HCT116 (cell line): ENCODE measurements at regions not wholly inside any gene's neighbourhood (a gene's known extent, or its start where the extent isn't known, plus 50 kb on each side); places are given as distances from the start of the nearest gene placed in this dataset.

Experiments
- ATAC-seq: fragments of 200-7000 bp; cut with Tn5 transposase; 2 replicates; pipeline ENCODE4 v1.9.1; 2020; ENCODE audit warnings: mild to moderate bottlenecking, moderate library complexity
- BruUV-seq: library from RNA; stranded (reverse); fragments of 400-500 nt; replicated peaks from 2 replicates; lab custom pipeline; 2021; lab: Mats Ljungman, UMichigan
- CTCF ChIA-PET: fragments of 300-600 bp; sonication (Branson Sonifier 250); formaldehyde crosslinking; loops from one replicate; lab custom pipeline; 2021; ENCODE audit warnings: antibody characterized with exemption; lab: Charles Lee
- POLR2A ChIA-PET: fragments of 300-600, 350-600 bp; sonication (Branson Sonifier 250); formaldehyde crosslinking; loops from one replicate; lab custom pipeline; 2021; ENCODE audit warnings: antibody characterized with exemption; lab: Charles Lee
- RAD21 ChIA-PET, 2 experiments: fragments of 300-600 bp; sonication (Branson Sonifier 250); formaldehyde crosslinking; loops; one replicate each; lab custom pipeline; 2023; ENCODE audit warnings: low total read pairs in 2 of 2; ENCODE audit not compliant: uncharacterized antibody in 2 of 2, unreplicated experiment in 2 of 2, low non-redundant PET in 1 of 2; lab: Charles Lee
- DNase-seq: peaks from one replicate; pipeline ENCODE4 v3.0.0-alpha.2; 2010; ENCODE audit warnings: low read depth, low spot score
- H2AFZ ChIP-seq: fragments of 200-600 bp; shearing (Covaris generic), sonication (generic); 2 replicates; pipeline ENCODE4 v1.6.1; 2017; ENCODE audit warnings: low read depth, mixed run types, mixed read lengths, antibody characterized with exemption, low read length; ENCODE audit not compliant: poor library complexity, severe bottlenecking
- H3K27ac ChIP-seq: 2 replicates; pipeline ENCODE4 v1.5.1; 2012; ENCODE audit warnings: low read depth, low read length
- H3K27me3 ChIP-seq: fragments of 200-600 bp; sonication (generic); 2 replicates; pipeline ENCODE4 v1.6.1; 2016; ENCODE audit warnings: mixed run types, low read length, mixed read lengths; ENCODE audit not compliant: insufficient read depth
- H3K36me3 ChIP-seq, 2 experiments: fragments of 200-500 bp in 1 of 2; fragments of 200-600 bp in 1 of 2; sonication (Bioruptor generic) in 1 of 2; sonication (generic) in 1 of 2; 2 replicates each; pipeline versions ENCODE4 v1.5.1 to v1.6.1; 2014 to 2016; ENCODE audit warnings: low read length in 2 of 2, inconsistent platforms in 1 of 2, mixed read lengths in 1 of 2, mixed run types in 1 of 2; ENCODE audit not compliant: insufficient read depth in 2 of 2, control insufficient read depth in 1 of 2
- H3K4me1 ChIP-seq, 2 experiments: fragments of 200-600 bp in 1 of 2; sonication (generic) in 1 of 2; 2 replicates each; pipeline versions ENCODE4 v1.5.1 to v1.6.1; 2012 to 2017; ENCODE audit warnings: low read length in 2 of 2, inconsistent platforms in 1 of 2, mild to moderate bottlenecking in 1 of 2, mixed read lengths in 1 of 2, mixed run types in 1 of 2, moderate library complexity in 1 of 2; ENCODE audit not compliant: insufficient read depth in 2 of 2, control insufficient read depth in 1 of 2
- H3K4me2 ChIP-seq: fragments of 200-600 bp; sonication (generic); 2 replicates; pipeline ENCODE4 v1.6.1; 2017; ENCODE audit warnings: mixed run types, low read length, mixed read lengths
- H3K4me3 ChIP-seq, 2 experiments: fragments of 200-600 bp in 1 of 2; sonication (generic) in 1 of 2; replicated peaks in 1 of 2; 2 replicates each; pipeline ENCODE4 v1.5.1; 2011 to 2016; ENCODE audit warnings: low read length in 2 of 2, control low read depth in 1 of 2, low read depth in 1 of 2, mild to moderate bottlenecking in 1 of 2, mixed read lengths in 1 of 2, mixed run types in 1 of 2
- H3K79me2 ChIP-seq: fragments of 200-600 bp; sonication (generic); 2 replicates; pipeline ENCODE4 v1.6.1; 2017; ENCODE audit warnings: mild to moderate bottlenecking, mixed run types, low read length, moderate library complexity, mixed read lengths; ENCODE audit not compliant: insufficient read depth
- H3K9ac ChIP-seq: fragments of 200-600 bp; sonication (generic); 2 replicates; pipeline ENCODE4 v1.6.1; 2016; ENCODE audit warnings: low read length, mixed read lengths
- H3K9me2 ChIP-seq: fragments of 200-600 bp; sonication (generic), shearing (Covaris generic); 2 replicates; pipeline ENCODE4 v1.6.1; 2017; ENCODE audit warnings: mixed run types, mild to moderate bottlenecking, moderate library complexity; ENCODE audit not compliant: insufficient read depth
- H3K9me3 ChIP-seq, 2 experiments: fragments of 200-500 bp in 1 of 2; fragments of 200-600 bp in 1 of 2; sonication (Bioruptor generic) in 1 of 2; sonication (generic) in 1 of 2; 2 replicates each; pipeline ENCODE4 v1.6.1; 2014 to 2017; ENCODE audit warnings: low read length in 2 of 2, mixed read lengths in 2 of 2, inconsistent platforms in 1 of 2, low read depth in 1 of 2, mild to moderate bottlenecking in 1 of 2, mixed run types in 1 of 2, moderate library complexity in 1 of 2; ENCODE audit not compliant: control insufficient read depth in 1 of 2, insufficient read depth in 1 of 2
- H4K20me1 ChIP-seq: fragments of 200-600 bp; sonication (generic), shearing (Covaris generic); 2 replicates; pipeline ENCODE4 v1.6.1; 2017; ENCODE audit warnings: mixed run types, mild to moderate bottlenecking, moderate library complexity; ENCODE audit not compliant: insufficient read depth
- CBX3 ChIP-seq: IDR thresholded peaks from 2 replicates; pipeline ENCODE4 v1.6.1; 2012; ENCODE audit warnings: low read depth
- EGR1 ChIP-seq: IDR thresholded peaks from 2 replicates; pipeline ENCODE4 v1.6.1; 2012; ENCODE audit warnings: low read depth
- ELF1 ChIP-seq: IDR thresholded peaks from 2 replicates; pipeline ENCODE4 v1.6.1; 2012; ENCODE audit warnings: low read depth, borderline replicate concordance
- EZH2 ChIP-seq: fragments of 200-600 bp; sonication (generic); IDR thresholded peaks from 2 replicates; pipeline ENCODE4 v1.6.1; 2017; ENCODE audit warnings: antibody characterized with exemption, mixed run types
- EZH2phosphoT487 ChIP-seq: fragments of 200-600 bp; IDR thresholded peaks from 2 replicates; pipeline ENCODE4 v1.6.1; 2018; ENCODE audit warnings: antibody characterized with exemption, borderline replicate concordance
- FOSL1 ChIP-seq: IDR thresholded peaks from 2 replicates; pipeline ENCODE4 v1.6.1; 2012; ENCODE audit warnings: low read depth
- JUND ChIP-seq: IDR thresholded peaks from 2 replicates; pipeline ENCODE4 v1.6.1; 2012
- POLR2AphosphoS5 ChIP-seq: IDR thresholded peaks from 2 replicates; pipeline ENCODE4 v1.6.1; 2011; ENCODE audit warnings: mild to moderate bottlenecking, low read depth, low read length, moderate library complexity
- TCF7L2 ChIP-seq: IDR thresholded peaks from 2 replicates; pipeline ENCODE4 v1.7.0; 2011; ENCODE audit warnings: borderline replicate concordance, inconsistent platforms; ENCODE audit not compliant: insufficient read depth, insufficient read length; ENCODE audit errors: extremely low read depth
- YY1 ChIP-seq: IDR thresholded peaks from 2 replicates; pipeline ENCODE4 v1.6.1; 2011; ENCODE audit warnings: low read length, low read depth, moderate library complexity, mild to moderate bottlenecking; ENCODE audit not compliant: insufficient replicate concordance; ENCODE audit errors: extremely low read depth
- ZNF274 ChIP-seq: fragments of 200-500 bp; sonication (Bioruptor generic); IDR thresholded peaks from 2 replicates; pipeline ENCODE4 v1.6.1; 2014; ENCODE audit warnings: mild to moderate bottlenecking, low read depth, low read length, inconsistent platforms
- intact Hi-C: fragments of 100-400 bp; cut with micrococcal nuclease; formaldehyde crosslinking; loops from 2 replicates; pipeline ENCODE4 v1.10.0; 2022
- TF ChIP-seq, protein P1 (sequence below): IDR thresholded peaks from 2 replicates; pipeline ENCODE4 v1.6.1; 2012
- TF ChIP-seq, protein P2 (sequence below): IDR thresholded peaks from 2 replicates; pipeline ENCODE4 v1.6.1; 2012
- TF ChIP-seq, protein P3 (sequence below): IDR thresholded peaks from 2 replicates; pipeline ENCODE4 v1.6.1; 2011; ENCODE audit warnings: mild to moderate bottlenecking, low read length, moderate library complexity; ENCODE audit not compliant: insufficient replicate concordance; ENCODE audit errors: extremely low read depth
- TF ChIP-seq, protein P4 (sequence below): IDR thresholded peaks from 2 replicates; pipeline ENCODE4 v1.6.1; 2012; ENCODE audit warnings: low read depth

DNA sequence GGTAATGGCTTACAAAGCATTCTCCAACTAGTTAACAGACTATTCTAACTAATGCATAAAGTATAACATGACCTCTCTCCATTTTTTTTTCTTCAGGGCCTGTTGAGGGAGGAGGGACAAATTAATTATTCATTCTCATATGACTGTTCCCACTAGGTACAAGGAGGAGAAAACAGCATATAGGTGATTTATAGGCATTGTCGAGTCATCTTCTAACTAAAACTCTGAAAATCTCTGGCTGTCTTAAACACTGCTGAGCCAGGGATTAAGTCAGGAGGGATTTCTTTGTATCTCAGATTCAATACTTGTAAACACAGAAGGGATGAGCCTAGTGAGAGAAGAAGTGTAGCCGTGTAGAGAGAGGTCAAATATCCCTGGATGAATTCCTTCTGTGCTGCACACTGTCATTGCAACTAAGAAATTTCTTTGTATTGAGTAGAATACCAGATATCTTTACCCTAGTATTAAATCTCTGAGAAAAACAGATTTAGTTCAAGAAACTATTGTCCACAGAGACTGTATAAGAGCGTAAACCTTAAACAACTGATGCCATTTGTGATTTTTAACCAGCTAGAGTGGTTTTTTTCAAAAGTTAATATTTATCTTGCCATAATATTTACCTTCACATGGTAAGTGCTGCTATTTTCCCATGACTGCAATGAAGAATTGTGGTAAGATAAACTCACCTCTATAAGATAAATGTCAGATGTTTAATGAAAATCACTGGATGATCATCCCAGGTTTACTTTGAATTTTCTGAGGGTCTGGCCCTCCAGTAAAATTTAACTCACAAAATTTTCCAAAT lies 465.3 kb downstream of the RWDD3 start:
- no peak overlapping the region for H2AFZ ChIP-seq
- H3K36me3 ChIP-seq: no peaks in the 10 kb centered on the region
- peaks cover 3% of the 10 kb centered on the region in 2 experiments; a peak in 2 of 4 replicates for H3K9me3 ChIP-seq
- H3K9me2 ChIP-seq: no peaks in the 10 kb centered on the region
- no peak overlapping the region for H3K27ac ChIP-seq
- BruUV-seq: no TSS peak
- POLR2A ChIA-PET: no interaction called here
- H3K27me3 ChIP-seq: no peaks in the 10 kb centered on the region
- no peaks in the 10 kb centered on the region for H3K4me1 ChIP-seq
- CTCF ChIA-PET: no interaction called here
- H3K9ac ChIP-seq: no peak overlapping the region
- ATAC-seq (no peak), DNase-seq (no peak)
- no peaks in the 10 kb centered on the region for H4K20me1 ChIP-seq
- TF ChIP-seq, protein P1, sequence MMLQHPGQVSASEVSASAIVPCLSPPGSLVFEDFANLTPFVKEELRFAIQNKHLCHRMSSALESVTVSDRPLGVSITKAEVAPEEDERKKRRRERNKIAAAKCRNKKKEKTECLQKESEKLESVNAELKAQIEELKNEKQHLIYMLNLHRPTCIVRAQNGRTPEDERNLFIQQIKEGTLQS: no peak
- TF ChIP-seq, protein P2, sequence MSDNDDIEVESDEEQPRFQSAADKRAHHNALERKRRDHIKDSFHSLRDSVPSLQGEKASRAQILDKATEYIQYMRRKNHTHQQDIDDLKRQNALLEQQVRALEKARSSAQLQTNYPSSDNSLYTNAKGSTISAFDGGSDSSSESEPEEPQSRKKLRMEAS: no peak
- TF ChIP-seq, protein P3, sequence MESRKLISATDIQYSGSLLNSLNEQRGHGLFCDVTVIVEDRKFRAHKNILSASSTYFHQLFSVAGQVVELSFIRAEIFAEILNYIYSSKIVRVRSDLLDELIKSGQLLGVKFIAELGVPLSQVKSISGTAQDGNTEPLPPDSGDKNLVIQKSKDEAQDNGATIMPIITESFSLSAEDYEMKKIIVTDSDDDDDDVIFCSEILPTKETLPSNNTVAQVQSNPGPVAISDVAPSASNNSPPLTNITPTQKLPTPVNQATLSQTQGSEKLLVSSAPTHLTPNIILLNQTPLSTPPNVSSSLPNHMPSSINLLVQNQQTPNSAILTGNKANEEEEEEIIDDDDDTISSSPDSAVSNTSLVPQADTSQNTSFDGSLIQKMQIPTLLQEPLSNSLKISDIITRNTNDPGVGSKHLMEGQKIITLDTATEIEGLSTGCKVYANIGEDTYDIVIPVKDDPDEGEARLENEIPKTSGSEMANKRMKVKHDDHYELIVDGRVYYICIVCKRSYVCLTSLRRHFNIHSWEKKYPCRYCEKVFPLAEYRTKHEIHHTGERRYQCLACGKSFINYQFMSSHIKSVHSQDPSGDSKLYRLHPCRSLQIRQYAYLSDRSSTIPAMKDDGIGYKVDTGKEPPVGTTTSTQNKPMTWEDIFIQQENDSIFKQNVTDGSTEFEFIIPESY: no peak
- TF ChIP-seq YY1 (no peak), EZH2 (no peak), ZNF274 (no peak), JUND (no peak), ELF1 (no peak), FOSL1 (no peak), POLR2AphosphoS5 (no peak), EGR1 (no peak), TCF7L2 (no peak), CBX3 (no peak), EZH2phosphoT487 (no peak)
- TF ChIP-seq, protein P4, sequence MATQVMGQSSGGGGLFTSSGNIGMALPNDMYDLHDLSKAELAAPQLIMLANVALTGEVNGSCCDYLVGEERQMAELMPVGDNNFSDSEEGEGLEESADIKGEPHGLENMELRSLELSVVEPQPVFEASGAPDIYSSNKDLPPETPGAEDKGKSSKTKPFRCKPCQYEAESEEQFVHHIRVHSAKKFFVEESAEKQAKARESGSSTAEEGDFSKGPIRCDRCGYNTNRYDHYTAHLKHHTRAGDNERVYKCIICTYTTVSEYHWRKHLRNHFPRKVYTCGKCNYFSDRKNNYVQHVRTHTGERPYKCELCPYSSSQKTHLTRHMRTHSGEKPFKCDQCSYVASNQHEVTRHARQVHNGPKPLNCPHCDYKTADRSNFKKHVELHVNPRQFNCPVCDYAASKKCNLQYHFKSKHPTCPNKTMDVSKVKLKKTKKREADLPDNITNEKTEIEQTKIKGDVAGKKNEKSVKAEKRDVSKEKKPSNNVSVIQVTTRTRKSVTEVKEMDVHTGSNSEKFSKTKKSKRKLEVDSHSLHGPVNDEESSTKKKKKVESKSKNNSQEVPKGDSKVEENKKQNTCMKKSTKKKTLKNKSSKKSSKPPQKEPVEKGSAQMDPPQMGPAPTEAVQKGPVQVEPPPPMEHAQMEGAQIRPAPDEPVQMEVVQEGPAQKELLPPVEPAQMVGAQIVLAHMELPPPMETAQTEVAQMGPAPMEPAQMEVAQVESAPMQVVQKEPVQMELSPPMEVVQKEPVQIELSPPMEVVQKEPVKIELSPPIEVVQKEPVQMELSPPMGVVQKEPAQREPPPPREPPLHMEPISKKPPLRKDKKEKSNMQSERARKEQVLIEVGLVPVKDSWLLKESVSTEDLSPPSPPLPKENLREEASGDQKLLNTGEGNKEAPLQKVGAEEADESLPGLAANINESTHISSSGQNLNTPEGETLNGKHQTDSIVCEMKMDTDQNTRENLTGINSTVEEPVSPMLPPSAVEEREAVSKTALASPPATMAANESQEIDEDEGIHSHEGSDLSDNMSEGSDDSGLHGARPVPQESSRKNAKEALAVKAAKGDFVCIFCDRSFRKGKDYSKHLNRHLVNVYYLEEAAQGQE: no peak
- no peaks in the 10 kb centered on the region for H3K79me2 ChIP-seq
- RAD21 ChIA-PET: no interaction called here
- intact Hi-C loops: no loop called here
- no peak overlapping the region for H3K4me2 ChIP-seq
- H3K4me3 ChIP-seq: no peak overlapping the region
